Activated T-cell treated with anti-CD3 and anti-CD28 coated beads, Interleukin-2, amount 50 U/mL, for 24 hours (primary cell): ENCODE measurements at regions not wholly inside any gene's neighbourhood (a gene's known extent, or its start where the extent isn't known, plus 50 kb on each side); places are given as distances from the start of the nearest gene placed in this dataset.
"Not testable (repeated sequence)": the region's sequence is repeated elsewhere in the genome, so short reads cannot be mapped to it uniquely, and the experiment has no call there.

ENCODE experiments used
- DNase-seq: peaks from one replicate; pipeline ENCODE4 v3.0.0-alpha.2; 2020
- H3K27ac Mint-ChIP-seq: 2 replicates; pipeline ENCODE4 v1.8.0; 2020; ENCODE audit warnings: mild to moderate bottlenecking, mixed read lengths
- H3K27me3 Mint-ChIP-seq: 2 replicates; pipeline ENCODE4 v1.8.0; 2020; ENCODE audit warnings: mixed read lengths
- H3K36me3 Mint-ChIP-seq: 2 replicates; pipeline ENCODE4 v1.8.0; 2020; ENCODE audit warnings: low read depth, mixed read lengths
- H3K4me1 Mint-ChIP-seq: 2 replicates; pipeline ENCODE4 v1.8.0; 2020; ENCODE audit warnings: low read depth, mixed read lengths
- H3K4me3 Mint-ChIP-seq: 2 replicates; pipeline ENCODE4 v1.8.0; 2020; ENCODE audit warnings: mild to moderate bottlenecking, moderate library complexity, mixed read lengths
- H3K9me3 Mint-ChIP-seq: 2 replicates; pipeline ENCODE4 v1.8.0; 2020; ENCODE audit warnings: mixed read lengths

- H3K4me3 Mint-ChIP-seq = no peak overlapping the region
- H3K36me3 Mint-ChIP-seq = no peaks in the 10 kb centered on the region
- no peaks in the 10 kb centered on the region for H3K9me3 Mint-ChIP-seq
- no peak for DNase-seq
- peaks cover 11% of the 10 kb centered on the region for H3K4me1 Mint-ChIP-seq
- peaks cover 19% of the 10 kb centered on the region for H3K27me3 Mint-ChIP-seq
- no peak overlapping the region for H3K27ac Mint-ChIP-seq
Observed at GRCh38 chr6:140806431-140806830, 1326.3 kb upstream of the GJE1 start.

DNA sequence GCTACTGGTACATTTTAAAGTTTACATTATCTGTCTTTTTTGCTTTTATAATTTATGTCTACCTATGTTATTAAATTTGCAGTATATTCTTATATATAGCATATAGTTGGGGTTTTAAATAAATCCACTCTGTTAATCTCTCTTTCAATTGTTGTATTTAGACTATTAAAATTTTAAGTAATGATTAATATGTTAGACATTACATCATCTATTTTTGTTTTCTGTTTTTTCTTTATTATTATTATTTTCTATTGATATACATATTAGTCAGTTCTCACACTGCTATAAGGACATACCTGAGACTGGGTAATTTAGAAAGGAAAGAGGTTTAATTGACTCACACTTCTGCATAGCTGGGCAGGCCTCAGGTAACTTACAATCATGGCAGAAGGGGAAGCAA, 1338.2 kb upstream of the GJE1 start:
- no peaks in the 10 kb centered on the region for H3K36me3 Mint-ChIP-seq
- H3K4me1 Mint-ChIP-seq = no peaks in the 10 kb centered on the region
- no peak overlapping the region for H3K27ac Mint-ChIP-seq
- H3K27me3 Mint-ChIP-seq = peaks cover 4% of the 10 kb centered on the region
- no peaks in the 10 kb centered on the region for H3K9me3 Mint-ChIP-seq
- DNase-seq = no peak
- no peak overlapping the region for H3K4me3 Mint-ChIP-seq

- no peak overlapping the region for H3K4me3 Mint-ChIP-seq
Observed at GRCh38 chr6:140790109-140790508, 1342.6 kb upstream of the GJE1 start.

GRCh38 chr6:140789466-140789865, 1343.3 kb upstream of the GJE1 start:
- no peak for DNase-seq
- no peak overlapping the region for H3K27ac Mint-ChIP-seq

More at GRCh38 chr6:140790109-140790508, 1342.6 kb upstream of the GJE1 start:
- no peak for DNase-seq
- Mint-ChIP-seq H3K27ac (no peak overlapping the region), H3K4me1 (no peaks in the 10 kb centered on the region), H3K9me3 (no peaks in the 10 kb centered on the region), H3K27me3 (no peaks in the 10 kb centered on the region), H3K36me3 (no peaks in the 10 kb centered on the region)

DNA sequence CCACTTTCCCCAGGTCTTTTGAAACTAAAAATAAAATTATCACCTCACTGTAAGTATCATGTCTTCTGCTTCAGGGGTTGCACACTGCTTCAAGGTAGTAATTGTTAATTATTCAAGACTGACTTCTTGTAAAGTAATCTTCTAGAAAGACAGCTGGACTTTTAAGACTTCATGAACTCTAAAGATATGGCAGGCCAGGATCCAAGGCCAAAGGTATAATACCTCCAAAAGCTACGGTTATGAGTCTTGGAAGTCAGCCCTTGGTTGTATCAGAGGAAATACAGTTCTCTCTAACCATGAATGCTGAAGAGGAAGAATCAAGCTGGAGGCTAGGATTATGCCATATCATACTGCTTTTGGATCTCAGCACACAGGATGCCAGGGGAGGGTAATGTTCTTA, 1346.8 kb upstream of the GJE1 start:
- Mint-ChIP-seq H3K36me3 (no peaks in the 10 kb centered on the region), H3K9me3 (no peaks in the 10 kb centered on the region), H3K4me3 (no peak overlapping the region), H3K27me3 (no peaks in the 10 kb centered on the region), H3K27ac (no peak overlapping the region), H3K4me1 (no peaks in the 10 kb centered on the region)
- no peak for DNase-seq

More at GRCh38 chr6:140789466-140789865, 1343.3 kb upstream of the GJE1 start:
- Mint-ChIP-seq H3K36me3 (no peaks in the 10 kb centered on the region), H3K9me3 (no peaks in the 10 kb centered on the region), H3K4me3 (no peak overlapping the region), H3K27me3 (no peaks in the 10 kb centered on the region), H3K4me1 (no peaks in the 10 kb centered on the region)

GRCh38 chr6:140784573-140784972, 1348.2 kb upstream of the GJE1 start:
- Mint-ChIP-seq H3K4me1 (no peaks in the 10 kb centered on the region), H3K27ac (no peak overlapping the region), H3K9me3 (no peaks in the 10 kb centered on the region), H3K36me3 (no peaks in the 10 kb centered on the region), H3K27me3 (no peaks in the 10 kb centered on the region), H3K4me3 (no peak overlapping the region)
- DNase-seq = no peak

DNA sequence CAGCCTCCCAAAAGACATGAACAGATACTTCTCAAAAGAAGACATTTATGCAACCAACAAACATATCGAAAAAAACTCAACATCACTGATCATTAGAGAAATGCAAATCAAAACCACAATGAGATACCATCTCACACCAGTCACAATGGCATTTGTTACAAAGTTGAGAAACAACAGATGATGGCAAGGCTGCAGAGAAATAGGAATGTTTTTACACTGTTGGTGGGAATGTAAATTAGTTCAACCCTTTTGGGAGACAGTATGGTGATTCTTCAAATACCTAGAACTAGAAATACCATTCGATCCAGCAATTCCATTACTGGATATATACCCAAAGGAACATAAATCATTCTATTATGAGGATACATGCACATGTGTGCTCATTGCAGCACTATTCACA, 1349.2 kb upstream of the GJE1 start:
- not testable (repeated sequence) for H3K4me1 Mint-ChIP-seq, H3K36me3 Mint-ChIP-seq, H3K9me3 Mint-ChIP-seq, H3K27ac Mint-ChIP-seq, H3K27me3 Mint-ChIP-seq, DNase-seq, H3K4me3 Mint-ChIP-seq

DNA sequence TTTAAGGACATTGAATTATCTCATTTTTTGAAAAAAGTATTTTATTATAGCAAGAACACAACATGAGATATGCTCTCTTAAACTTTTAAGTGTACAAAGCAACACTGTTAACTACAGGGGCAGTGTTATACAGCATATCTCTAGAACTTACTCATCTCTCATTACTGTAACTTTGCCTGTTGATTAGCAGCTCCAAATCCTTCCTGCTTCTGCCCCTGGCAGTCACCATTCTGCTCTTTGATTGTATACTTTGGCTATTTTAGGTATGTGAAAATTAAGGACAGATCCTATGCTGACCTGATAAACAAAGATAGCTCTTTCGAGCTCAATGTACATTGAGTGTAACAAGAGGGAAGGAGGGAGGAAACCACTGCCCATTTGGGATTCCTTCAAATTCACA, 1349.8 kb upstream of the GJE1 start:
- Mint-ChIP-seq H3K9me3 (no peaks in the 10 kb centered on the region), H3K4me3 (no peak overlapping the region), H3K27ac (no peak overlapping the region), H3K4me1 (no peaks in the 10 kb centered on the region), H3K27me3 (no peaks in the 10 kb centered on the region), H3K36me3 (no peaks in the 10 kb centered on the region)
- no peak for DNase-seq

DNA sequence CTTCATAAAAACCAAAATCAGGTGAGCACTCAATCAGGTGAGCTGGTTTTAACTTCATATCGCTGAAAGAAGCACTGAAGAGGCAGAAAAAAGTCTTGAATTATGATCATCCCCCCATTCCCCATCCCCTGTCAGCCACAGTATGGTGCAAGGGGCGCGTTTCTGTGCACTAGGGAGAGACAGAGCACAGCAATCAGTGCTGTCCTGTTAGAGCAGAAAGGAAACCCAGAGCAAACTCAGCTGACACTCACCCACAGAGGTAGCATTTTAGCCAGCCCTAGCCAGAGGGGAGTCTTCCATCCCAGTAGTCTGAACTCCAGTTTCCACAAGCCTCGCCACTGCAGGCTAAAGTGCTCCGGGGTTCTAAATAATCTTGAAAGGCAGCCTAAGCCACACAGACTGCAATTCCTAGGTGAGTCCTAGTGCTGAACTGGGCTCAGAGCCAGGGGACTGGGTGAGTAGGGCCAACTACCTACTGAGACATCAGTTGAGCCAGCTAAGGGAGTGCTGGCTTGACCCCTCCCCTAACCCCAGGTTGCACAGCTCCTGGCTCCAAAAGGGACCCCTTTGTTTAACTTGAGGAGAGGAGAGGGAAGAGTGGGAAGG, 1352.6 kb upstream of the GJE1 start:
- H3K27ac Mint-ChIP-seq = no peak overlapping the region
- no peak overlapping the region for H3K4me3 Mint-ChIP-seq
- no peak for DNase-seq

DNA sequence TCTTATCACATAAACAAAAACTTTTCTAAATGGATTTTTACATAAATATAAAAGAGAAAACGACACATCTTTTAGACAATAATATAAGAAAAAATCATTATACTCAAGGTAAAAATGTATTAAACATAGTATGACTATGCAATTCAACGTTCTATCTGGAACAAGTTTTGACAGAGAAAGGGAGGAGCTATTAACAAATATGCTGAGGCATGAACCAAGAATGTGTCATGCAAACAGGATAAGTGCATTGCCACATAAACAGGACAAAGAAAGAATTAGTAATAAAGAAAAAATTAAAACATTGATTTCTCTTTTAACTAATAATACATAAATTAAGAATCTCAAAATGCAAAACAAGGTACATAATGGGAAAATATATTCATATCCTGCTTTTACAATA, 1353.4 kb upstream of the GJE1 start:
- H3K36me3 Mint-ChIP-seq = no peaks in the 10 kb centered on the region
- no peak overlapping the region for H3K27ac Mint-ChIP-seq
- no peaks in the 10 kb centered on the region for H3K9me3 Mint-ChIP-seq

More for the DNA sequence above, 1352.6 kb upstream of the GJE1 start:
- no peaks in the 10 kb centered on the region for H3K36me3 Mint-ChIP-seq
- H3K9me3 Mint-ChIP-seq = no peaks in the 10 kb centered on the region
- peaks cover 1% of the 10 kb centered on the region for H3K27me3 Mint-ChIP-seq
- no peaks in the 10 kb centered on the region for H3K4me1 Mint-ChIP-seq

GRCh38 chr6:140777780-140778179, 1354.9 kb upstream of the GJE1 start:
- Mint-ChIP-seq H3K36me3 (no peaks in the 10 kb centered on the region), H3K4me3 (no peak overlapping the region), H3K9me3 (no peaks in the 10 kb centered on the region), H3K27me3 (peaks cover 9% of the 10 kb centered on the region), H3K4me1 (peaks cover 12% of the 10 kb centered on the region), H3K27ac (no peak overlapping the region)
- no peak for DNase-seq

More for the DNA sequence above, 1353.4 kb upstream of the GJE1 start:
- Mint-ChIP-seq H3K4me3 (no peak overlapping the region), H3K4me1 (peaks cover 4% of the 10 kb centered on the region), H3K27me3 (peaks cover 5% of the 10 kb centered on the region)
- no peak for DNase-seq

- Mint-ChIP-seq H3K9me3 (peaks cover 12% of the 10 kb centered on the region), H3K4me3 (no peak overlapping the region), H3K27ac (no peak overlapping the region), H3K27me3 (peaks cover 19% of the 10 kb centered on the region), H3K36me3 (no peaks in the 10 kb centered on the region), H3K4me1 (peaks cover 12% of the 10 kb centered on the region)
- no peak for DNase-seq
Observed at GRCh38 chr6:140775061-140775460, 1357.7 kb upstream of the GJE1 start.

- H3K4me1 Mint-ChIP-seq = peaks cover 12% of the 10 kb centered on the region
- H3K4me3 Mint-ChIP-seq = no peak overlapping the region
- H3K27ac Mint-ChIP-seq = no peak overlapping the region
- no peaks in the 10 kb centered on the region for H3K36me3 Mint-ChIP-seq
- peaks cover 19% of the 10 kb centered on the region for H3K27me3 Mint-ChIP-seq
- DNase-seq = no peak
- peaks cover 12% of the 10 kb centered on the region for H3K9me3 Mint-ChIP-seq
Observed at GRCh38 chr6:140774080-140774505, 1358.6 kb upstream of the GJE1 start.

DNA sequence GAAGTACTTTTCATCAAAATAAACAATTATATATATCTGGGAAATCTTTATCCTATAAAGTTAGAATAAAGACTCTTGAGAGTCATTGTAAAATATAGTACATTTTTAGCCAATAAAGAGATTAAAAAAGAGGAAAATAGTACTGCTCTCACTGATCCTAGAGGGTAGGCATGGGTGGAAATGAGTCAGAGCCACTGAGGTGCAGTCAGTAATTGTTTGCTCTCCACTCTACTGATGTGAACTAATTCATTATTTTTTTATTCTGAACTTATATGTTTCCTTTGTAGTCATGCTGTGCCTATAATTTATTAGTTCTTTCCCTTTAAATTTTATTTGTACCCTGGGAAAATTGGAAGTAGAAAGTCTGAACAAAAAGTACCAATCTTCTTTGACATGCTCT, 1359.4 kb upstream of the GJE1 start:
- Mint-ChIP-seq H3K4me1 (peaks cover 12% of the 10 kb centered on the region), H3K27me3 (peaks cover 19% of the 10 kb centered on the region), H3K4me3 (no peak overlapping the region), H3K36me3 (no peaks in the 10 kb centered on the region), H3K27ac (no peak overlapping the region), H3K9me3 (peaks cover 12% of the 10 kb centered on the region)
- DNase-seq = no peak

GRCh38 chr6:140772576-140772975, 1360.1 kb upstream of the GJE1 start:
- no peak for DNase-seq
- Mint-ChIP-seq H3K36me3 (no peaks in the 10 kb centered on the region), H3K4me1 (peaks cover 12% of the 10 kb centered on the region), H3K27me3 (peaks cover 19% of the 10 kb centered on the region), H3K4me3 (no peak overlapping the region), H3K9me3 (peaks cover 16% of the 10 kb centered on the region), H3K27ac (no peak overlapping the region)

GRCh38 chr6:140768133-140768532, 1364.6 kb upstream of the GJE1 start:
- H3K4me3 Mint-ChIP-seq = no peak overlapping the region
- no peak for DNase-seq
- H3K9me3 Mint-ChIP-seq = peaks cover 18% of the 10 kb centered on the region
- peaks cover 10% of the 10 kb centered on the region for H3K27me3 Mint-ChIP-seq
- H3K4me1 Mint-ChIP-seq = no peaks in the 10 kb centered on the region
- H3K27ac Mint-ChIP-seq = no peak overlapping the region
- H3K36me3 Mint-ChIP-seq = no peaks in the 10 kb centered on the region
